ENCODE measurements at regions not wholly inside any gene's neighbourhood (a gene's known extent, or its start where the extent isn't known, plus 50 kb on each side); places are given as distances from the start of the nearest gene placed in this dataset.
"Not testable (repeated sequence)": the region's sequence is repeated elsewhere in the genome, so short reads cannot be mapped to it uniquely, and the experiment has no call there.

DNA sequence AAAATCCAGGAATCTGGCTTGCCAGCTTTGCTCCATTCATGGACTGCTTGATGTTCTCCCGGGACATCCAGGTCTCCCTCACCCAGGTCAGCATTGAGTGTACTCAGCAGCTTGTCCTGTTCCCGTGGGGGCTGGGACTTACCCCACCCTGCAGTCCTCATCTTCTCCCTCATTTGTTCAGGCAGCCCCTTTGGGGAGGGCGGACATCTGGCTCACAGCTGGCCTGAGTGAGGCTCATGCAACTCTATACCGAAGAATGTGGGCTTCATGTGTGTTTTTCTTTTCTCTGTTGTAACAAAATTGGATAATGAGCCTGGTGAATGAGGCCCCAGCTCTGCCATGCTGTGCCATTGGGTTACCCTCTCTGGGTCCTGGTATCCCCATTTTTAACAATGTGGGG, 227.7 kb upstream of the TENM4 start:
- no peak for DNase-seq (ENCODE audit: low read depth)

- DNase-seq (ENCODE audit: low read depth), result no peak
Observed at GRCh38 chr11:79667380-79667779, 226.6 kb upstream of the TENM4 start.

DNA sequence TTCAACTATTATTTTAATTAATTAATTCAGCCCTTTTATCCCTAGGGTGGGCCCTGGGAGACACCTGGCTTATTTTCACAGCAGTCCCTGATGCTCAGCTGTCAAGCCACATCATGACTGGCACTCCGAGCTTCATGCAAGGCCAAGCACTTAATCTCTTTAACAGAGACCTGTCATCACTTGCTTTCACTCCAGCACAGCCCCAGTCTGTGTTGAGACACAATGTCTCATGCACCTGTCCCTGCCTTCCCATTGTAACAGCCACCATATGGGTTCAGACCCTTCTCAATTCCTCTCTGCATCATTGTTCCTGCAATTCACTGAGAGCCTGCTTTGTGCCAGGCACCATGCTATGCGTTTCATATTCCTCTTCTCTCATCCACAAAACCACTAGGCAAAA, 222.2 kb upstream of the TENM4 start:
- no peak for DNase-seq (ENCODE audit: low read depth)

- DNase-seq (ENCODE audit: low read depth), result no peak
Observed at GRCh38 chr11:79661373-79661772, 220.5 kb upstream of the TENM4 start.

DNA sequence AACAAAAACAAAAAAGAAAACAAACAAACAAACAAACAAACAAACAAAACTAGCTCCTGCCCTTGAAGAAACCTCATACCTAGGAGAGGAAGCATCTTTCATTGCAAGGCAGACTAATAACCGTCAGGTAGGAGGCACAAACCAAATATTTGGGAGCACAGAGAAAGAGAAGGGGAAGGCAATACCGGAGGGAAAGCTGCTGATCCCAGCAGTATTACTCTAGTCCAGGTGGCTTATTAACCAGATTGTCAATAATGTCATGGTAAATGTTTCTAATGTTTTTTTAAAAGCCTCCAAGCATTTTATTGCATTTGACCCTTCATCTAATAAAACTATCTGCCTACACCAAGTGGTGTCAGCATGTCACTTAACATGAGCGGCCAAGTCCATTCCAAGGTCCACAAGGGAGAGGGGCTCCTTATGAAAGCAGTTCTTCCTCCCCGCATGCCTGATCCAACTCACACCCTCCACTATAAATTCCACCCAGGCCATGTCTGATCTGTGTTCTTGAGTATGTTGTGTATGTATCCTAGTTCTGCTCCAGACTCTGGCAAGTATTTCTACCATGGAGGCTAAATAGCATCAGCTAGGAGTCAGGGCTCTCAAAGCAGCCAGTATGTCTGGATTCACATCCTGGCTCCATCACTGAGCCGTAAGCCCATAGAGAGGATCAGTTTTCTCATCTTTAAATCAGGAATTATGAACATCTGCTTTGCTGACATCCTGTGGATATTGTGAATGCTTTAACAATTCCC, 208.1 kb upstream of the TENM4 start:
- DNase-seq (ENCODE audit: low read depth), result no peak

GRCh38 chr11:79637219-79637618, 196.4 kb upstream of the TENM4 start:
- no peak for DNase-seq (ENCODE audit: low read depth)

DNA sequence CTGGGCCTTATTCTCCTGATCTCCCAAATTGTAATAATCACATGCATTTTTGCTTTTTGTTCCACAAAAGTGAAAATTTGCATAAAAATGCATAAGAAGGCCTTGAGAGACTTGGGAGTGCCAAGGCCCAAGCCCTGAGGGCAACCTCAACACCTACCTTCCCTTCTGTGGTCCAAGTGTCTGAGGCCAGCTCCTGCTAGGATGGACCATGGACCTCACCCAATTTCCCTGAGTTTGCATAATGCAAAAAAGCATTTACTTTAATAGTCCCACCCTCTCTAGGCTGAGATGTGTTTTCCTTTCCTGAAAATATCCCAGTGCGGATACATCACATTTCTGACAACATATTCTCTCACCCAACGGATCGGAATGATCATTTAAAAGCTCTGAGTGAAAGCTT, 194.1 kb upstream of the TENM4 start:
- DNase-seq (ENCODE audit: low read depth), result no peak

GRCh38 chr11:79627281-79627680, 186.5 kb upstream of the TENM4 start:
- DNase-seq (ENCODE audit: low read depth), result no peak

DNA sequence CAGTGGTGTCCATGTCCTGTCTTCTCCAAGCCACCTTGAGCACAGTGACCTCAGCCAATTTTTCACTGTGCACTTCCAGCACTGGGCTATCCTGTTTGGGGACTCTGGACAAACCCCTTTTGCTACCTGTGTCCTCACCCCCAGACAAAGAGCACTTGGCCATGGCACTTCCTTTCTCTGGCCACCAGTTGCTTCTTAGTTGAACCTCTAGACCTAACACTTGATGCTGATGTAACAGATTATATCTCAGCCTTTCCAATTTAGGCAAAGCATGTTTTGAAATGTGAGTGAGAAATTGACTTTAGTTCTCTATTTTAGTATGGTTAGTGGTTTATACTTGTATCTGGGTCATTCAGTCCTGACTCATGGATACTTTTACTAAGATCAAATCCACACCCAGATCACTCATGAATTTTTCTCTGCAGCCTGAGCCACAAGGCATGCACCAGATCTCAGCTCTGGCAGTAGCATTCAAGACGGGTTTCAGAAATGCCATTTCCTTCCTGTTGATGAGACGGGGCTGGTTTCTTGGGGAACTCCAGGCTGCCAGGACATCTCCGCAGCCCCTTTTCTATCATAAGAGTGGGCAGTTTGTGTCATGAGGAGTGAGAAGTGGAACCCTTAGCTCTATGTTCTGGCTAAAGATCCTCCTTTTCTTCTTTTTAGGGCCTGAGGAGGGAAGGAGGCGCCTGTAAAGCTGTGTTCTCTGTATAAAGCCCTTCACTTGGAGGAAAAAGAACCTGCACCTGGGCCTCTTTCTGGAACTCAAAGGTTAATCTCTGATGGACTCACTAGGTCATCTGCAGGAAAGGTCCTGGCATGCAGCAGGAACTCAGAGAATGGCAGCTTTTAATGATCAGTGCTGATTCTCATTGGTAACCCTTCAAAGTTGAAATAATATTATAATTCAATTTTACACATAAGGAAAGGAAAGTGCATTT, 185.6 kb upstream of the TENM4 start:
- no peak for DNase-seq (ENCODE audit: low read depth)

- no peak for DNase-seq (ENCODE audit: low read depth)
Observed at GRCh38 chr11:79623375-79623774, 182.5 kb upstream of the TENM4 start.

DNA sequence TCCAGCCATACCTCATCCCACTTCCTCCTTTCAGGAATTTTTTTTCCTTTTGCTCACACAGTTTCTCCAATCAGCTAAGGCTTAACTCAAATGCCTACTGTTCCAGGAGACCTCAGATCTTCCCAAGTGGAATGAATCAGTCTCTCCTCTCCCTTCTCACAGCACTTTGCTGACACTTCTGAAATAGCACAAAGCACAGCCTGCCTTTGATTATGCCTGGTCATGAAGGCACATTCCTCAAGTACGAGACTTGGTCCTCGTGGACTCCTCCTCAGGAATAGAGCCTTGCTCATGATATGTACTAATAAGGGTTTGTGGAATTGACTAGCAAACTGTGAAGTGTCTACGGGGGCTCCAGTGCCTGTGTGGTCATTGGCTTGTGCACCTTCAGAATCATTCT, 176.7 kb upstream of the TENM4 start:
- no peak for DNase-seq (ENCODE audit: low read depth)

GRCh38 chr11:79616392-79616851, 175.6 kb upstream of the TENM4 start:
- DNase-seq (ENCODE audit: low read depth), result no peak

GRCh38 chr11:79615425-79615824, 174.6 kb upstream of the TENM4 start:
- no peak for DNase-seq (ENCODE audit: low read depth)

DNA sequence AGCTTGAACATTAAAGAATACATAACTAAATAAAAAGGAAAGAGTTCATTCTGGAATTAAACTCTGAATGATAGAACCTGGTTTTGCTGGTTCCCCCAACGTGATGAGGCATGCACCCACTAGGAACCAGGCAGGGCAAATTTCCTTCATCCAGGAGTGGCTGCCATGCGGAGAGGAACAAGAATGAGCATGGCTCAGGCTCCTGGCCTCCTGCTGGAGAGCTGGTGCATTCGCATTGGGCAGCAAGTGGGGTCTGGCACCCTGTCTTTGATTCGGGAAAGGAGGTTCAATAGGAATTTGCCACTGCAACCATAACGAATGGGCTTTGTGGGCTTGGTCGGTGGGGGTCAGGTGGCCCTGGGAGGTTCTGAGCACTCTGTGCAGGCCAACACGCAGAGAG, 169.8 kb upstream of the TENM4 start:
- no peak for DNase-seq (ENCODE audit: low read depth)

DNA sequence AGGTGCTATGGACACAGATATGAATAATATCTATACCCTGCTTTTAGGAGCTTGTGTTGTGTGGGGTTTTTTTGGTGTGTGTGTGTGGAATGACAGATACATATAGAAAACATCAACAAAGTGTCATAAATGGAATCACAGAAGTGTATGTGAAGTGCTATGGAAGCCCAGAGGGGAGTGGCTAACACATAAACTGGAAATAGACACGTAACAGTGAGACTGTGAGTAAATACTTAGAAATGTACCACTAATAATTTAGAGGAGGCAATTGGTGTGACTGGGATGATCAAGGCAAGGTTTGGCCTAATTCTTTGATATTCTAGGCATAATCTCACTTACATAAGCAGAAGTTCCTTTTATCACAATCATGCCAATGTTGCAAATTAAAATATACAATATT, 169.3 kb upstream of the TENM4 start:
- DNase-seq (ENCODE audit: low read depth), result no peak

- DNase-seq (ENCODE audit: low read depth), result no peak
Observed at GRCh38 chr11:79609511-79609910, 168.7 kb upstream of the TENM4 start.

GRCh38 chr11:79606461-79606860, 165.6 kb upstream of the TENM4 start:
- DNase-seq (ENCODE audit: low read depth), result not testable (repeated sequence)

DNA sequence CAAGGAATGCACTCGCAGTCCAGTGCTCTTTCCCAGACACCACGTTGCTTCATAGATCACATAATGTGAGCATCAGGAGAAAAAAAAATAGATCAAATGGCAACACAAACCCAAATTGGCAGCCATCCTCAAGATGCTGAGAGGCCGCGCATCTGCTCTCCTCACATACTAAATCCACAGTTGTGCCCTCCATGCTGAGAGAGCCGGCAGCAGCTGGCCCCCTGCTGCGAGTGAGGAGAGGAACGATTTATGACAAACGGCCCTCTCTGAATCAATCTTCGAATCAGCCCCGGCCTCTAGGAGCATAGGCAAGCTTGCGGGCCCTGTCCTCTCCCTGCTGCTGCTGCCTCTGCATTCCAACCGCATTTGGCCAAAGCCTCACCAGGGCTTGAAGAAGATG, 159.9 kb upstream of the TENM4 start:
- no peak for DNase-seq (ENCODE audit: low read depth)

DNA sequence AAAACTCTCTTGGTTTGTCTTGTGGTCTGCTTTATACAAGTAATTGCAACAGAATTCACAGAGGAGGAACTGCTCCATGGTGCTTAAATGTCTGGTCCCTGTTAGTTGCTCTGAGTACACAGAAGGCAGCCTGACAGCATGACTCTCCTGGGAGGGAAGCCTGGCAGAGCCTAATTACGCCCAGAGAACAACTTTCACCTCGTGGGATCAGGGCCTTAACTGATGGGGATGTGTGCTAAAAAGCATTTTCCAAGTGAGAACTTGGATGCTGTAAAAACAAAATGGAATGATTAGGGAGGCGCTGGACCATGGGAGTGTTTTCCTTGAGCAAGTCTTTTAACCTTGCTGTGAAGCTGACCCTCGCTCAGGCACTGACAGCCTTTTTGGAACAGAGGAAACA, 154.0 kb upstream of the TENM4 start:
- no peak for DNase-seq (ENCODE audit: low read depth)

DNA sequence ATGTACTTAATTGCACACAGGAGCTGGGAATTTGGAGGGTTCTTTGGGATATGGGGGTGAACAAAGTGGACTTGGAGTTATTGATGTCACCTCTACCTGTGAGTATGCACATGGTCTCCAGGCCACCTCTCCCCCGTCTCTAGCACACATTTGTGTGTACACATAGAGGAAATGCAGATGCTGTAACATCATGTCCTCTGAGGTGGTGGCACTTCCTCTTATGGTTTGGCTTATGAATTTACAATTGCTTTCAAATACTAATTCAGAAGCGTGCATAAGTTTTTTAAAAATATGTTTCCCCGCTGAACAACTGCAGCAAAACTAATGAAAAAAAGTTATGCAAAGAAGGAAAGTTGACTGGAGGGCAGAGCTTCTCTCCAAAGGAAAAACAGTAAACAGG, 152.0 kb upstream of the TENM4 start:
- no peak for DNase-seq (ENCODE audit: low read depth)

- no peak for DNase-seq (ENCODE audit: low read depth)
Observed at GRCh38 chr11:79592406-79592805, 151.6 kb upstream of the TENM4 start.

DNA sequence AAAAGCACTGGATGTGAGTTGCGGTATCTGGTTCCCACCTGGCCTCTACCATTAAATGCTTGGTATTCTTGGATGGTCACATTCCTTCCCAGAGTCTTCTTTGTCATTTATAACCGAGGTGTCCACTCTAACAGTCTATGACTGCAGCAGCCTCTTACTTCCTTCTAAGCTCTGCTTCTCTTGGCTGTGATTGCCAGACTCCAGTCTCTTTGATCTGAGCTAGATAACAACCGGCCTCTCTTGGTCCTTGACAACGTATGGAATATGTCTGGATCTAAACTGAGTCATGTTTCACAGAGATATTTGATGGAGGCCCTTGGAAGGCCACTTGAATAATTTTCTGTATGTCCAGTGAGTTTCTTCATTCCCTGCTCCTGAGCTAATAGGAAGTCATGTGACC, 141.6 kb upstream of the TENM4 start:
- no peak for DNase-seq (ENCODE audit: low read depth)

- no peak for DNase-seq (ENCODE audit: low read depth)
Observed at GRCh38 chr11:79579063-79579462, 138.2 kb upstream of the TENM4 start.
